Erythroblast (primary cell): ENCODE measurements at regions not wholly inside any gene's neighbourhood (a gene's known extent, or its start where the extent isn't known, plus 50 kb on each side); places are given as distances from the start of the nearest gene placed in this dataset.

Experiments used
- GATA1 ChIP-seq: IDR thresholded peaks from 2 replicates; pipeline ENCODE4 v1.6.1; 2011; ENCODE audit warnings: low read depth, mild to moderate bottlenecking, control low read depth, low read length, moderate library complexity
- POLR2A ChIP-seq: IDR thresholded peaks from 2 replicates; pipeline ENCODE4 v1.6.1; 2011; ENCODE audit warnings: mild to moderate bottlenecking, low read length

DNA sequence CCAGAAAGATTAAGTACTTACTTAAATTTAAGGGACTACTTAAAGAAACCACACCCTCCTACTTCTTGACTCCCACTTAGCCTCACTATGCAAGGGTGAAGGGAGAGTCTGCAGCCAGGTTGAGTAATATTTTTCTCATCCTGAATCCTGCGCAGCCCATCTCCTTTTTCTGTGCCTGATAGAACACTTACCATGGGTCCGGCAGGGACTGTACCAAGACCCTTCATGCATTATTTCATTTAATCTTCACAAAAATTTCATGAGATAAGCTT lies 562.6 kb upstream of the CFAP20DC start:
- TF ChIP-seq POLR2A (no peak), GATA1 (no peak)
